Nephron (organoid): ENCODE measurements at regions not wholly inside any gene's neighbourhood (a gene's known extent, or its start where the extent isn't known, plus 50 kb on each side); places are given as distances from the start of the nearest gene placed in this dataset.

Experiments
- H3K27ac Mint-ChIP-seq, 3 experiments: 2 replicates each; pipeline ENCODE4 v1.8.0; 2020; ENCODE audit warnings: mixed read lengths in 3 of 3, mild to moderate bottlenecking in 2 of 3, moderate library complexity in 1 of 3
- H3K27me3 Mint-ChIP-seq: 2 replicates; pipeline ENCODE4 v1.8.0; 2021; ENCODE audit warnings: low read depth, mild to moderate bottlenecking, moderate library complexity, mixed read lengths
- H3K36me3 Mint-ChIP-seq: 2 replicates; pipeline ENCODE4 v1.8.0; 2020; ENCODE audit warnings: low read depth, mixed read lengths
- H3K4me1 Mint-ChIP-seq: 2 replicates; pipeline ENCODE4 v1.8.0; 2020; ENCODE audit warnings: mixed read lengths
- H3K4me3 Mint-ChIP-seq, 3 experiments: 2 replicates each; pipeline ENCODE4 v1.8.0; 2020; ENCODE audit warnings: mild to moderate bottlenecking in 3 of 3, mixed read lengths in 3 of 3, moderate library complexity in 2 of 3
- H3K9me3 Mint-ChIP-seq: 2 replicates; pipeline ENCODE4 v1.8.0; 2020; ENCODE audit warnings: mixed read lengths
- TF ChIP-seq, protein P1 (sequence below), 3 experiments: fragments of 200-600 bp; sonication (generic); IDR thresholded peaks; one replicate each; pipeline ENCODE4 v1.5.0; 2021; ENCODE audit warnings: antibody characterized with exemption in 3 of 3; ENCODE audit not compliant: unreplicated experiment in 3 of 3

GRCh38 chr5:24735284-24735683, 90.5 kb upstream of the CDH10 start:
- no peaks in the 10 kb centered on the region for H3K4me1 Mint-ChIP-seq
- no peaks in the 10 kb centered on the region for H3K9me3 Mint-ChIP-seq
- H3K27me3 Mint-ChIP-seq: no peaks in the 10 kb centered on the region
- H3K36me3 Mint-ChIP-seq: no peaks in the 10 kb centered on the region
- no peak overlapping the region for H3K4me3 Mint-ChIP-seq
- no peak overlapping the region for H3K27ac Mint-ChIP-seq
- TF ChIP-seq, protein P1, sequence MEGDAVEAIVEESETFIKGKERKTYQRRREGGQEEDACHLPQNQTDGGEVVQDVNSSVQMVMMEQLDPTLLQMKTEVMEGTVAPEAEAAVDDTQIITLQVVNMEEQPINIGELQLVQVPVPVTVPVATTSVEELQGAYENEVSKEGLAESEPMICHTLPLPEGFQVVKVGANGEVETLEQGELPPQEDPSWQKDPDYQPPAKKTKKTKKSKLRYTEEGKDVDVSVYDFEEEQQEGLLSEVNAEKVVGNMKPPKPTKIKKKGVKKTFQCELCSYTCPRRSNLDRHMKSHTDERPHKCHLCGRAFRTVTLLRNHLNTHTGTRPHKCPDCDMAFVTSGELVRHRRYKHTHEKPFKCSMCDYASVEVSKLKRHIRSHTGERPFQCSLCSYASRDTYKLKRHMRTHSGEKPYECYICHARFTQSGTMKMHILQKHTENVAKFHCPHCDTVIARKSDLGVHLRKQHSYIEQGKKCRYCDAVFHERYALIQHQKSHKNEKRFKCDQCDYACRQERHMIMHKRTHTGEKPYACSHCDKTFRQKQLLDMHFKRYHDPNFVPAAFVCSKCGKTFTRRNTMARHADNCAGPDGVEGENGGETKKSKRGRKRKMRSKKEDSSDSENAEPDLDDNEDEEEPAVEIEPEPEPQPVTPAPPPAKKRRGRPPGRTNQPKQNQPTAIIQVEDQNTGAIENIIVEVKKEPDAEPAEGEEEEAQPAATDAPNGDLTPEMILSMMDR (IDR thresholded peaks at IDR 0.05; ENCODE audit: unreplicated experiment in 3 of 3): no peak

GRCh38 chr5:24732184-24732583, 87.4 kb upstream of the CDH10 start:
- H3K36me3 Mint-ChIP-seq: no peaks in the 10 kb centered on the region
- H3K4me1 Mint-ChIP-seq: no peaks in the 10 kb centered on the region
- TF ChIP-seq, protein P1 (IDR thresholded peaks at IDR 0.05; ENCODE audit: unreplicated experiment in 3 of 3): no peak
- no peak overlapping the region for H3K4me3 Mint-ChIP-seq
- no peaks in the 10 kb centered on the region for H3K9me3 Mint-ChIP-seq
- H3K27me3 Mint-ChIP-seq: no peaks in the 10 kb centered on the region
- H3K27ac Mint-ChIP-seq: no peak overlapping the region

DNA sequence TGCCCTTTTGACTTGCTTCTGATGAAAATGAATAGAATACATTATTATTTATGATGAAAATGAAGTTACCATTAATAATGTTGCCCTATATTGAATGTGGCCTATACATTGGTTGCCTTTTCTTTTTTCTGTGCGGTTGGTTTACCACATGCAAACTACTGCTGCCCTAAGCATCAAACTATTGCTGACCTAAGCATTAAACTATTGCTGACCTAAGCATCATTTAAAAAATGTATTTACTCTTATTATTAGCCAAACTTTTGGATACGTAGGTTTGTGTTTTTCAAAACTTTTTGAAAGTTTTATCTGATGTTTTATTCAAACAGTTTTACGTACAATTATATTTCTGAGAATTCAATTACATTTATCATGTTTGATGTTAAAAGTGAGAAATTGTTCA, 76.0 kb upstream of the CDH10 start:
- Mint-ChIP-seq H3K4me1 (no peaks in the 10 kb centered on the region), H3K27ac (no peak overlapping the region), H3K9me3 (no peaks in the 10 kb centered on the region), H3K4me3 (no peak overlapping the region), H3K27me3 (no peaks in the 10 kb centered on the region), H3K36me3 (no peaks in the 10 kb centered on the region)
- TF ChIP-seq, protein P1 (IDR thresholded peaks at IDR 0.05; ENCODE audit: unreplicated experiment in 3 of 3): no peak

DNA sequence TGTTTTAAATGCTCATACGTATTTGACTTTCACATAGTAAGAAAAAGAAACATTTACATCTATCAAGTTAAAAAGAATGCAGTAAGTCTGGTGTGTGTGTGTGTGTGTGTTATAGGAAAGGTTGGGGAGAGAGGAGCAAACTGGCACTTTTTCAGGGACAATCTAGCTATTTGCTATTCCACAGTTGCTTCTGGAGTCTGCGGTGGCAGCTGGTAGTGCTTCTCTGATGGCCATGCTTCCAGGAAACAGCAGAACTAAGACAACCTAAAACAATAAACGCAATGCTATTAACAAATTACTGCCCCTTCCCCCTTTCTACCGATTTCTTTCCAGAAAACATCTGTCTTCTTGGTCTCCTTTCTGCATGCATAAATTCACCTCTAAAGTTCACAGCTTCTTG, 70.0 kb upstream of the CDH10 start:
- no peaks in the 10 kb centered on the region for H3K27me3 Mint-ChIP-seq
- no peaks in the 10 kb centered on the region for H3K9me3 Mint-ChIP-seq
- no peak overlapping the region for H3K27ac Mint-ChIP-seq
- TF ChIP-seq, protein P1 (IDR thresholded peaks at IDR 0.05; ENCODE audit: unreplicated experiment in 3 of 3): no peak
- H3K4me3 Mint-ChIP-seq: no peak overlapping the region
- no peaks in the 10 kb centered on the region for H3K4me1 Mint-ChIP-seq
- H3K36me3 Mint-ChIP-seq: no peaks in the 10 kb centered on the region

DNA sequence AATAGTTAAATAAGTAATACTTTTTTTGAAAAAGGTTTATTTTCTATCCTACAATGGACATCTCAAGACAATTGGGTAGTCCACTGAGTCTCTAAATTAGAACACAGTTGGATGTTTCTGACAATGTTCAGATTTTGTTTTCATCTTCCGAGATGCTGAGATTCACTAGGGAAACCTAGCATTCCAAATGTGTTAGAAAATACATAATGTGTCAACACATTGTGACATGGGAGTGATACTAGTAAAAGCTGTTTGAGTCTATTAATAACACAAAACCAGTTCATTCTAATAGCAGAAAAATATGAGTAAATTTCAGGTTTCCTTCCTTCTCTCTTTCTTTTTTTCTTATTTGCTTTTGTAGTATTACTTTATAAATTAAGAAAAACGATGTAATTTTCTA, 68.2 kb upstream of the CDH10 start:
- H3K4me1 Mint-ChIP-seq: no peaks in the 10 kb centered on the region
- TF ChIP-seq, protein P1 (IDR thresholded peaks at IDR 0.05; ENCODE audit: unreplicated experiment in 3 of 3): no peak
- no peaks in the 10 kb centered on the region for H3K9me3 Mint-ChIP-seq
- no peaks in the 10 kb centered on the region for H3K27me3 Mint-ChIP-seq
- H3K36me3 Mint-ChIP-seq: no peaks in the 10 kb centered on the region
- H3K27ac Mint-ChIP-seq: no peak overlapping the region
- H3K4me3 Mint-ChIP-seq: no peak overlapping the region

GRCh38 chr5:24712047-24712446, 67.3 kb upstream of the CDH10 start:
- no peaks in the 10 kb centered on the region for H3K27me3 Mint-ChIP-seq
- H3K27ac Mint-ChIP-seq: no peak overlapping the region
- TF ChIP-seq, protein P1 (IDR thresholded peaks at IDR 0.05; ENCODE audit: unreplicated experiment in 3 of 3): no peak
- H3K9me3 Mint-ChIP-seq: no peaks in the 10 kb centered on the region
- no peak overlapping the region for H3K4me3 Mint-ChIP-seq
- no peaks in the 10 kb centered on the region for H3K36me3 Mint-ChIP-seq
- no peaks in the 10 kb centered on the region for H3K4me1 Mint-ChIP-seq
